Neuron (in vitro differentiated cells): ENCODE measurements at regions not wholly inside any gene's neighbourhood (a gene's known extent, or its start where the extent isn't known, plus 50 kb on each side); places are given as distances from the start of the nearest gene placed in this dataset.

Experiments
- H2AFZ ChIP-seq: one replicate; pipeline ENCODE4 v1.6.1; 2013; ENCODE audit warnings: low read depth, mild to moderate bottlenecking, inconsistent platforms, low read length, moderate library complexity
- H3K27me3 ChIP-seq: one replicate; pipeline ENCODE4 v1.6.1; 2013; ENCODE audit warnings: low read length; ENCODE audit not compliant: insufficient read depth
- H3K36me3 ChIP-seq: one replicate; pipeline ENCODE4 v1.6.1; 2013; ENCODE audit warnings: low read length; ENCODE audit not compliant: insufficient read depth
- H3K4me1 ChIP-seq: one replicate; pipeline ENCODE4 v1.6.1; 2013; ENCODE audit warnings: low read length; ENCODE audit not compliant: insufficient read depth
- H3K4me3 ChIP-seq: 2 replicates; pipeline ENCODE4 v1.5.1; 2013; ENCODE audit warnings: mild to moderate bottlenecking, low read length, moderate library complexity
- H3K9me3 ChIP-seq: one replicate; pipeline ENCODE4 v1.6.1; 2013; ENCODE audit warnings: low read length

DNA sequence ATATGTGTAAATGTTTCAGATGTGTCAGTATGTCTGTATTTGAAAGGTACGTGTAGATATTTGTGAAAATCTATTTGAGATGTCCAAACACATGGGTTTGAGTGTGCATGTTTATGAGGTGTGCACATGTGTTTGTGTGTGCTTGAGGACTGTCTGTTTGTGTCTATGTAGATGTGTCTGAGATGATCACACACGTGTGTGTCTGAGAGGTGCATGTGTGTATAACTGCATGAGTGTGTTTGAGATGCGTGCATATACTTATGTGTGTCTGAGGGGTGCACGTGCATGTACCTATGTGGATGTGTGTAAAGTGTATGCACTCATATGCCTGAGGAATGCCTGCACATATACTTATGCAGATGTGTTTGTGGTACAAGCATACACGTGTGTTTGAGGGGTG, 584.4 kb downstream of the BUD13 start:
- H3K27me3 ChIP-seq, result no peaks in the 10 kb centered on the region
- H3K9me3 ChIP-seq, result no peaks in the 10 kb centered on the region
- H3K36me3 ChIP-seq, result no peaks in the 10 kb centered on the region
- peaks cover 21% of the 10 kb centered on the region for H3K4me1 ChIP-seq
- H2AFZ ChIP-seq, result no peak overlapping the region
- H3K4me3 ChIP-seq, result no peak overlapping the region

GRCh38 chr11:116187026-116187425, 585.8 kb downstream of the BUD13 start:
- peaks cover 14% of the 10 kb centered on the region for H3K4me1 ChIP-seq
- no peaks in the 10 kb centered on the region for H3K9me3 ChIP-seq
- H3K4me3 ChIP-seq, result no peak overlapping the region
- no peak overlapping the region for H2AFZ ChIP-seq
- H3K27me3 ChIP-seq, result no peaks in the 10 kb centered on the region
- no peaks in the 10 kb centered on the region for H3K36me3 ChIP-seq

DNA sequence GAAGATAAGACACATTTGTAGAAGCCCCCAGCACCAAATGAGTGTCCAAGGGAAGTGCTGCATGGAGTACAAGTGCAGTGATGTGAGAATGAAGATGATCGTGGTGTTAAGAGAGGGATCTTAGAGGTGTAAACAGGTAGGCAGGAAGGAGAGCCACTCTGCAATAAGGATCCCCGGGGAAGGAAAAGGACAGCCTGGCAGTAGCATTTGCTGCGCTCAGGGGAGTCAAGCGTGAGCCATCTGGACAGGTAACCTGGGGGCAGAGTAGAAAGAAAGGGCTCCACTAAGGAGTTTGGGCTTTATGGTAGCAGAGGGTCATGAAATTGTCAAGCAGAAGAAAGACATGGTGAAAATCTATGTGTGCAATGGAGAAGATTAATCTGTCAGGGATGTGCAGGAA, 587.2 kb downstream of the BUD13 start:
- Histone ChIP-seq H3K4me1 (peaks cover 14% of the 10 kb centered on the region), H3K4me3 (no peak overlapping the region), H3K9me3 (no peaks in the 10 kb centered on the region), H2AFZ (no peak overlapping the region), H3K27me3 (no peaks in the 10 kb centered on the region), H3K36me3 (no peaks in the 10 kb centered on the region)

- H3K4me3 ChIP-seq, result no peak overlapping the region
Observed at GRCh38 chr11:116184763-116185162, 588.0 kb downstream of the BUD13 start.

DNA sequence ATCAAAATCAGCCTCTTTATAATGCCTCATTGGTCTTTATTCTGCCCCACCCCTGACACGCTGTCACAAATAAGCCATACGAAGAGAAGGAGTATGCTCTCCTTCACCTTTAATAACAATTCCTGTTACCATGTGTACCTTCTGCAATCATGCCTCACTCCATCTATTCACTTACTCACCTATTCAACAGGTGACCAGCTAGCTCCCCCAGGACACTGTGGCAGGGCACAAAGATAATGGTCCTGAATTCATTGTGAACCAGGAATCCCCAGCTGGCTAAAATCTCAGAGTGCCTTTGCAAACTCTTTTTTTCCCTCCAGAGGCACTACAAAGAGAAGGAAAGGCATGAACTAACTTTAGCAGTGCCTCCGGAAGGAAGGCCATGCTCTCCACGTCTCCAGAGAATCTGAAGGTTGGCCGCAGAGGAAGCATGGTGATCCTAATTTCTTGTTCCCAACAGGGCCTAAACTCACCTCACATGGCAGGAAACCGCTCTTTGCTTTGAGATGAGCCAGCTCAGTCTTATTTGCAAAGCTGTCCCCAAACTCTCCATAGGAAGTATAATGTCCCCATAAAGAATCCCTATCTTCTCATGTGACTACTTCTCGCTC, 590.3 kb downstream of the BUD13 start:
- no peak overlapping the region for H3K4me3 ChIP-seq
- no peaks in the 10 kb centered on the region for H3K4me1 ChIP-seq
- no peak overlapping the region for H2AFZ ChIP-seq
- no peaks in the 10 kb centered on the region for H3K27me3 ChIP-seq
- no peaks in the 10 kb centered on the region for H3K36me3 ChIP-seq
- no peaks in the 10 kb centered on the region for H3K9me3 ChIP-seq

More at GRCh38 chr11:116184763-116185162, 588.0 kb downstream of the BUD13 start:
- H3K4me1 ChIP-seq, result peaks cover 7% of the 10 kb centered on the region
- H3K36me3 ChIP-seq, result no peaks in the 10 kb centered on the region
- no peaks in the 10 kb centered on the region for H3K9me3 ChIP-seq
- no peak overlapping the region for H2AFZ ChIP-seq
- H3K27me3 ChIP-seq, result no peaks in the 10 kb centered on the region

GRCh38 chr11:116180806-116181600, 591.8 kb downstream of the BUD13 start:
- Histone ChIP-seq H3K9me3 (no peaks in the 10 kb centered on the region), H3K36me3 (no peaks in the 10 kb centered on the region), H3K27me3 (no peaks in the 10 kb centered on the region), H2AFZ (no peak overlapping the region), H3K4me3 (no peak overlapping the region), H3K4me1 (no peaks in the 10 kb centered on the region)

- Histone ChIP-seq H3K4me1 (no peaks in the 10 kb centered on the region), H3K4me3 (no peak overlapping the region), H3K27me3 (no peaks in the 10 kb centered on the region), H3K9me3 (no peaks in the 10 kb centered on the region), H3K36me3 (no peaks in the 10 kb centered on the region), H2AFZ (no peak overlapping the region)
Observed at GRCh38 chr11:116179401-116179800, 593.4 kb downstream of the BUD13 start.

GRCh38 chr11:116177521-116178210, 595.1 kb downstream of the BUD13 start:
- H3K4me3 ChIP-seq, result no peak overlapping the region
- no peaks in the 10 kb centered on the region for H3K4me1 ChIP-seq
- no peaks in the 10 kb centered on the region for H3K9me3 ChIP-seq
- no peaks in the 10 kb centered on the region for H3K27me3 ChIP-seq
- H3K36me3 ChIP-seq, result no peaks in the 10 kb centered on the region
- H2AFZ ChIP-seq, result no peak overlapping the region

GRCh38 chr11:116176484-116177005, 596.2 kb downstream of the BUD13 start:
- Histone ChIP-seq H3K4me3 (no peak overlapping the region), H3K9me3 (no peaks in the 10 kb centered on the region), H2AFZ (no peak overlapping the region), H3K4me1 (no peaks in the 10 kb centered on the region), H3K27me3 (no peaks in the 10 kb centered on the region), H3K36me3 (no peaks in the 10 kb centered on the region)

GRCh38 chr11:116175707-116176106, 597.1 kb downstream of the BUD13 start:
- Histone ChIP-seq H3K36me3 (no peaks in the 10 kb centered on the region), H3K4me3 (no peak overlapping the region), H3K27me3 (no peaks in the 10 kb centered on the region), H3K4me1 (no peaks in the 10 kb centered on the region), H3K9me3 (no peaks in the 10 kb centered on the region), H2AFZ (no peak overlapping the region)

GRCh38 chr11:116173941-116174911, 598.6 kb downstream of the BUD13 start:
- H3K9me3 ChIP-seq, result no peaks in the 10 kb centered on the region
- no peak overlapping the region for H3K4me3 ChIP-seq
- no peaks in the 10 kb centered on the region for H3K27me3 ChIP-seq
- H3K4me1 ChIP-seq, result no peaks in the 10 kb centered on the region
- H3K36me3 ChIP-seq, result no peaks in the 10 kb centered on the region
- no peak overlapping the region for H2AFZ ChIP-seq

DNA sequence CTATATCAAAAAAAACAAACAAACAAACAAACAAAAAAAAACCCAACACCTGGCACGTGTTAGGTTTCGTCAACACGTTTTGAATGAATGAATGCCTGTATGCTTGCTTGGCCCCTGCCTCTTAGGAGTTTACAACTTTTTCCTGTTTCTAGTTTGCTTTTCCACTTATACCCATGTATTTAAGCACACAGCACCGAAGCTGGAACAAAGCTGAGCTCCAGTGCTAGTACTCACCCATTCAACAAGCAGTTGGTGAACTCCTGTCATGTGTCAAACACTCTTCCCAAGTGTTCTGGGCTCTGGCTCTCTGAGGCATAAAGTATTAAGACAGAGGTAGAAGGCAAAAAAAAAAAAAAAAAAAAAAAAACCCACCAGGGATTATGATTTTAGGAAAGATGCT, 599.3 kb downstream of the BUD13 start:
- Histone ChIP-seq H3K4me1 (no peaks in the 10 kb centered on the region), H3K36me3 (no peaks in the 10 kb centered on the region), H2AFZ (no peak overlapping the region), H3K9me3 (no peaks in the 10 kb centered on the region), H3K4me3 (no peak overlapping the region), H3K27me3 (no peaks in the 10 kb centered on the region)
